Sigmoid colon (tissue), 6 donors: ENCODE measurements at regions not wholly inside any gene's neighbourhood (a gene's known extent, or its start where the extent isn't known, plus 50 kb on each side); places are given as distances from the start of the nearest gene placed in this dataset.

Experiments
- DNase-seq: peaks from one replicate; pipeline ENCODE4 v3.0.0-alpha.2; 2019
- H3K27ac ChIP-seq, 4 donors: fragments of 200-600 bp; sonication (generic); one replicate each; pipeline ENCODE4 v1.5.1; 2016 to 2019; ENCODE audit warnings: mild to moderate bottlenecking in 1 of 4
- H3K27me3 ChIP-seq, 3 donors: fragments of 200-600 bp; sonication (generic); one replicate each; pipeline ENCODE4 v1.5.1; 2019; ENCODE audit warnings: mild to moderate bottlenecking in 1 of 3
- H3K36me3 ChIP-seq, 4 donors: fragments of 200-600 bp; sonication (generic); one replicate each; pipeline ENCODE4 v1.5.1; 2016 to 2019
- H3K4me1 ChIP-seq, 4 donors: fragments of 200-600 bp; sonication (generic); one replicate each; pipeline ENCODE4 v1.5.1; 2017 to 2019
- H3K4me3 ChIP-seq, 4 donors: fragments of 200-600 bp; sonication (generic); one replicate each; pipeline ENCODE4 v1.5.1; 2017 to 2019; ENCODE audit warnings: mild to moderate bottlenecking in 2 of 4, moderate library complexity in 1 of 4
- H3K9me3 ChIP-seq, 4 donors: fragments of 200-600 bp in 3 of 4; sonication (generic) in 3 of 4; one replicate each; pipeline versions ENCODE4 v1.5.1 to v1.6.1; 2013 to 2019
- CTCF ChIP-seq, 4 experiments: fragments of 450-650 bp in 3 of 4; fragments of 200-600 bp in 1 of 4; IDR thresholded peaks; one replicate each; pipeline ENCODE4 v1.5.1; 2016 to 2019; ENCODE audit warnings: antibody characterized with exemption in 4 of 4, mild to moderate bottlenecking in 3 of 4, moderate library complexity in 2 of 4
- EP300 ChIP-seq, 4 donors: sonication (generic); formaldehyde crosslinking; IDR thresholded peaks; one replicate each; pipeline ENCODE4 v1.6.1; 2017; ENCODE audit warnings: antibody characterized with exemption in 4 of 4
- POLR2A ChIP-seq, 2 donors: fragments of 450-650 bp; IDR thresholded peaks; one replicate each; pipeline ENCODE4 v1.6.1; 2016; ENCODE audit warnings: antibody characterized with exemption in 2 of 2, mild to moderate bottlenecking in 2 of 2, moderate library complexity in 2 of 2
- POLR2AphosphoS5 ChIP-seq, 4 donors: sonication (generic); formaldehyde crosslinking; IDR thresholded peaks; one replicate each; pipeline ENCODE4 v1.6.1; 2017; ENCODE audit warnings: antibody characterized with exemption in 4 of 4
- WGBS, 2 donors: extraction: QIAGEN DNeasy Blood & Tissue Kit; methylation state at CpG; one replicate each; pipeline ENCODE4 v1.1.7; 2013; 5-methylcytosine and 5-hydroxymethylcytosine counted together
- intact Hi-C: fragments of 100-400 bp; cut with DNase I; formaldehyde crosslinking; loops from one replicate; pipeline ENCODE4 v1.15.1; 2023
- donor health status: healthy with polysubstance abuse.
- donor health status: healthy.

- no peaks in the 10 kb centered on the region for H3K9me3 ChIP-seq
- H3K36me3 ChIP-seq, result no peaks in the 10 kb centered on the region
- intact Hi-C loops, result no loop called here
- no peak overlapping the region for H3K4me3 ChIP-seq
- DNase-seq, result no peak
- no peaks in the 10 kb centered on the region for H3K27me3 ChIP-seq
- H3K4me1 ChIP-seq, result no peaks in the 10 kb centered on the region
- H3K27ac ChIP-seq, result no peak overlapping the region
- no peak for TF ChIP-seq POLR2A (IDR thresholded peaks at IDR 0.05)
- TF ChIP-seq EP300 (IDR thresholded peaks at IDR 0.05), result no peak
- no peak for TF ChIP-seq POLR2AphosphoS5 (IDR thresholded peaks at IDR 0.05)
- WGBS, 2 donors, result 33 to 57% methylated on average over 1 of the region's 1 CpG
Measured at GRCh38 chr13:84902243-84902642, 897.0 kb downstream of the SLITRK6 start.

GRCh38 chr13:84896128-84896527 is 903.1 kb downstream of the SLITRK6 start:
- Histone ChIP-seq H3K36me3 (no peaks in the 10 kb centered on the region), H3K27me3 (no peaks in the 10 kb centered on the region), H3K27ac (no peak overlapping the region), H3K9me3 (no peaks in the 10 kb centered on the region), H3K4me3 (no peak overlapping the region), H3K4me1 (no peaks in the 10 kb centered on the region)
- no peak for DNase-seq
- TF ChIP-seq CTCF (IDR thresholded peaks at IDR 0.05), result peak; percentile 25 to 54 (median 46)
- TF ChIP-seq POLR2AphosphoS5 (IDR thresholded peaks at IDR 0.05), result no peak
- intact Hi-C loops, result loop anchor here (1.0 kb wide), 1 partner anchor 910 kb away; no protein-coding TSS in a partner anchor
- WGBS, 2 donors, result 15 to 25% methylated on average over 9 of the region's 9 CpGs

- TF ChIP-seq CTCF (IDR thresholded peaks at IDR 0.05) (no peak), EP300 (IDR thresholded peaks at IDR 0.05) (no peak), POLR2A (IDR thresholded peaks at IDR 0.05) (no peak)
- WGBS, 2 donors, result 94 to 96% methylated on average over 23 of the region's 23 CpGs
- Histone ChIP-seq H3K36me3 (no peaks in the 10 kb centered on the region), H3K27ac (no peak overlapping the region), H3K27me3 (no peaks in the 10 kb centered on the region), H3K4me3 (no peak overlapping the region), H3K4me1 (no peaks in the 10 kb centered on the region), H3K9me3 (no peaks in the 10 kb centered on the region)
- no peak for DNase-seq
- intact Hi-C loops, result no loop called here
Measured at GRCh38 chr13:84894749-84895148, 904.5 kb downstream of the SLITRK6 start.

GRCh38 chr13:84885868-84886267 is 913.4 kb downstream of the SLITRK6 start:
- H3K27ac ChIP-seq, result no peak overlapping the region
- DNase-seq, result no peak
- no peaks in the 10 kb centered on the region for H3K27me3 ChIP-seq

GRCh38 chr13:84873951-84874350 is 925.3 kb downstream of the SLITRK6 start:
- 60 to 70% methylated on average over 3 of the region's 3 CpGs for WGBS, 2 donors
- TF ChIP-seq EP300 (IDR thresholded peaks at IDR 0.05) (no peak), POLR2A (IDR thresholded peaks at IDR 0.05) (no peak), POLR2AphosphoS5 (IDR thresholded peaks at IDR 0.05) (no peak), CTCF (IDR thresholded peaks at IDR 0.05) (no peak)
- intact Hi-C loops, result no loop called here

More at GRCh38 chr13:84885868-84886267, 913.4 kb downstream of the SLITRK6 start:
- H3K9me3 ChIP-seq, result no peaks in the 10 kb centered on the region
- H3K4me3 ChIP-seq, result no peak overlapping the region
- TF ChIP-seq EP300 (IDR thresholded peaks at IDR 0.05), result no peak
- TF ChIP-seq POLR2AphosphoS5 (IDR thresholded peaks at IDR 0.05), result no peak
- no peak for TF ChIP-seq POLR2A (IDR thresholded peaks at IDR 0.05)
- TF ChIP-seq CTCF (IDR thresholded peaks at IDR 0.05), result no peak
- WGBS, 2 donors, result 85 to 87% methylated on average over 6 of the region's 6 CpGs
- intact Hi-C loops, result no loop called here
- no peaks in the 10 kb centered on the region for H3K4me1 ChIP-seq
- no peaks in the 10 kb centered on the region for H3K36me3 ChIP-seq

More at GRCh38 chr13:84873951-84874350, 925.3 kb downstream of the SLITRK6 start:
- Histone ChIP-seq H3K36me3 (no peaks in the 10 kb centered on the region), H3K27me3 (no peaks in the 10 kb centered on the region), H3K4me3 (no peak overlapping the region), H3K27ac (no peak overlapping the region), H3K9me3 (no peaks in the 10 kb centered on the region), H3K4me1 (no peaks in the 10 kb centered on the region)
- DNase-seq, result no peak
